ENCODE measurements at regions not wholly inside any gene's neighbourhood (a gene's known extent, or its start where the extent isn't known, plus 50 kb on each side); places are given as distances from the start of the nearest gene placed in this dataset.

- DNase-seq (ENCODE audit: low spot score), result no peak
Observed at GRCh38 chr14:44297437-44297836, 209.6 kb downstream of the FSCB start.

GRCh38 chr14:44291366-44291915 is 215.6 kb downstream of the FSCB start:
- DNase-seq (ENCODE audit: low spot score), result no peak

- DNase-seq (ENCODE audit: low spot score), result no peak
Observed at GRCh38 chr14:44287858-44288257, 219.2 kb downstream of the FSCB start.

- no peak for DNase-seq (ENCODE audit: low spot score)
Observed at GRCh38 chr14:44286201-44286600, 220.9 kb downstream of the FSCB start.

GRCh38 chr14:44283836-44284235 is 223.2 kb downstream of the FSCB start:
- DNase-seq (ENCODE audit: low spot score), result no peak

GRCh38 chr14:44279357-44279756 is 227.7 kb downstream of the FSCB start:
- no peak for DNase-seq (ENCODE audit: low spot score)

GRCh38 chr14:44271637-44272036 is 235.4 kb downstream of the FSCB start:
- no peak for DNase-seq (ENCODE audit: low spot score)

- DNase-seq (ENCODE audit: low spot score), result no peak
Observed at GRCh38 chr14:44271006-44271405, 236.1 kb downstream of the FSCB start.

GRCh38 chr14:44265246-44265645 is 241.8 kb downstream of the FSCB start:
- DNase-seq (ENCODE audit: low spot score), result no peak

- DNase-seq (ENCODE audit: low spot score), result no peak
Observed at GRCh38 chr14:44215660-44216059, 291.4 kb downstream of the FSCB start.

- DNase-seq (ENCODE audit: low spot score), result no peak
Observed at GRCh38 chr14:44211718-44212117, 295.4 kb downstream of the FSCB start.

- DNase-seq (ENCODE audit: low spot score), result no peak
Observed at GRCh38 chr14:44204061-44204835, 302.8 kb downstream of the FSCB start.

GRCh38 chr14:44180975-44181374 is 326.1 kb downstream of the FSCB start:
- DNase-seq (ENCODE audit: low spot score), result no peak

- DNase-seq (ENCODE audit: low spot score), result no peak
Observed at GRCh38 chr14:44170556-44170955, 336.5 kb downstream of the FSCB start.

- DNase-seq (ENCODE audit: low spot score), result no peak
Observed at GRCh38 chr14:44170101-44170500, 337.0 kb downstream of the FSCB start.

GRCh38 chr14:44168566-44168965 is 338.5 kb downstream of the FSCB start:
- no peak for DNase-seq (ENCODE audit: low spot score)

GRCh38 chr14:44166611-44167010 is 340.5 kb downstream of the FSCB start:
- no peak for DNase-seq (ENCODE audit: low spot score)

- no peak for DNase-seq (ENCODE audit: low spot score)
Observed at GRCh38 chr14:44165936-44166335, 341.1 kb downstream of the FSCB start.

GRCh38 chr14:44165286-44165685 is 341.8 kb downstream of the FSCB start:
- no peak for DNase-seq (ENCODE audit: low spot score)

GRCh38 chr14:44163946-44164345 is 343.1 kb downstream of the FSCB start:
- DNase-seq (ENCODE audit: low spot score), result no peak

GRCh38 chr14:44162197-44162596 is 344.9 kb downstream of the FSCB start:
- DNase-seq (ENCODE audit: low spot score), result no peak

GRCh38 chr14:44154874-44155273 is 352.2 kb downstream of the FSCB start:
- no peak for DNase-seq (ENCODE audit: low spot score)

- no peak for DNase-seq (ENCODE audit: low spot score)
Observed at GRCh38 chr14:44154446-44154845, 352.6 kb downstream of the FSCB start.
